ENCODE measurements at regions not wholly inside any gene's neighbourhood (a gene's known extent, or its start where the extent isn't known, plus 50 kb on each side); places are given as distances from the start of the nearest gene placed in this dataset.

DNA sequence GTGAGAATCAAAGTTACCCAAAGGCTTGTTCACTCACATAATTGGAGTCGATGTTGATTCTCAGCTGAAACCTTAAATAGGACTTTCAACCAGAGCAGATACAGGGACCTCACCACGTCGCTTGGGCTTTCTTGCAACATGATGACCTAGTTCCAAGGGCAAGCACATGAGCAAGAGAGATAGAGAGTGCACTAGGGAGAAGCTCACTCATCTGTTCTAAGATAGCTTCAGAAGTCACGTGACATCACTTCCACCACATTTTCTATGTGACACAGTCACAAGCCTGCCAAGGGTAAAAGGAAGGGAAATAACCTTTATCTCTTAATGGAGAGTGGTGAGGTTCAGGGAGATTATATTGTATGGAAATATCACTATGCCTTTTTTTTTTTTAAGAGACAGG is 470.1 kb upstream of the PLXNA2 start:
- TF ChIP-seq POLR2AphosphoS5 (IDR thresholded peaks at IDR 0.05) = no peak
- TF ChIP-seq CTCF (IDR thresholded peaks at IDR 0.05) = no peak
